Neutrophil (primary cell): ENCODE measurements at regions not wholly inside any gene's neighbourhood (a gene's known extent, or its start where the extent isn't known, plus 50 kb on each side); places are given as distances from the start of the nearest gene placed in this dataset.

Source experiments
- H3K27ac ChIP-seq: fragments of 200-600 bp; sonication (generic); 2 replicates; pipeline ENCODE4 v1.5.1; 2016; ENCODE audit warnings: mild to moderate bottlenecking, moderate library complexity
- H3K27me3 ChIP-seq: fragments of 200-600 bp; sonication (generic); 2 replicates; pipeline ENCODE4 v1.6.0; 2016; ENCODE audit warnings: mild to moderate bottlenecking
- H3K36me3 ChIP-seq: fragments of 200-600 bp; sonication (generic); 2 replicates; pipeline ENCODE4 v1.5.1; 2017
- H3K4me1 ChIP-seq, 2 experiments: fragments of 200-600 bp in 1 of 2; sonication (generic) in 1 of 2; 1 replicate in 1 of 2; 2 replicates in 1 of 2; pipeline versions ENCODE4 v1.5.1 to v1.6.1; 2013 to 2016; ENCODE audit warnings: low read depth in 1 of 2, low read length in 1 of 2, mild to moderate bottlenecking in 1 of 2, moderate library complexity in 1 of 2; ENCODE audit not compliant: control insufficient read depth in 1 of 2, insufficient read depth in 1 of 2
- H3K4me3 ChIP-seq, 2 experiments: fragments of 200-600 bp in 1 of 2; sonication (generic) in 1 of 2; 1 replicate in 1 of 2; 2 replicates in 1 of 2; pipeline ENCODE4 v1.5.1; 2013 to 2016; ENCODE audit warnings: low read depth in 1 of 2, low read length in 1 of 2, mild to moderate bottlenecking in 1 of 2, moderate library complexity in 1 of 2
- H3K9me3 ChIP-seq: fragments of 200-600 bp; sonication (generic); 2 replicates; pipeline ENCODE4 v1.5.1; 2016
- CTCF ChIP-seq: fragments of 200-600 bp; sonication (generic); IDR thresholded peaks from 2 replicates; pipeline ENCODE4 v1.5.1; 2016; ENCODE audit warnings: antibody characterized with exemption

DNA sequence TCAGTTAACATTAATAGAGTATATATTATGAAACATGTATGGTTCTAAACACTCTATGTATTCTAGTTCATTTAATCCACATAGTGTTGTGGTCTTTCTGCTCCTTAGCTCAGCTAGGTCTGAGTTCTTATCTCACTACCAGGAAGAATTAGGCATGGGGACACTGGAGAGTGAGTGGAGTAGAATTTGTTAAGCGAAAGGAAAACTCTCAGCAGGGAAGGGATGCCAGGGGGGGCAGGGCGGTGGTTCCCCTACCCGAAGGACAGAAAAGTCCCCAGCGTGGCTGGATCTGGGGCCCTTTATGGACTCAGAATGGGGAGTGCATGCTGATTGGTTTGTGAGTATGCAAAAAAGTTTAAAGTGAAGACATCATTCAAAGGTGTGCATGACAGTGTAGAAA lies 727.5 kb downstream of the TBC1D32 start:
- no peaks in the 10 kb centered on the region for H3K9me3 ChIP-seq

GRCh38 chr6:120604510-120604909 lies 729.8 kb downstream of the TBC1D32 start:
- no peaks in the 10 kb centered on the region for H3K27me3 ChIP-seq
- TF ChIP-seq CTCF: no peak
- H3K4me1 ChIP-seq: no peaks in the 10 kb centered on the region
- H3K36me3 ChIP-seq: no peaks in the 10 kb centered on the region
- no peak overlapping the region for H3K4me3 ChIP-seq
- H3K27ac ChIP-seq: no peak overlapping the region
- H3K9me3 ChIP-seq: no peaks in the 10 kb centered on the region

More for the DNA sequence above, 727.5 kb downstream of the TBC1D32 start:
- H3K4me1 ChIP-seq: no peaks in the 10 kb centered on the region
- no peaks in the 10 kb centered on the region for H3K27me3 ChIP-seq
- no peak overlapping the region for H3K4me3 ChIP-seq
- no peak for TF ChIP-seq CTCF
- H3K36me3 ChIP-seq: no peaks in the 10 kb centered on the region
- no peak overlapping the region for H3K27ac ChIP-seq

- Histone ChIP-seq H3K27me3 (no peaks in the 10 kb centered on the region), H3K9me3 (no peaks in the 10 kb centered on the region), H3K36me3 (no peaks in the 10 kb centered on the region), H3K4me3 (no peak overlapping the region), H3K4me1 (no peaks in the 10 kb centered on the region), H3K27ac (no peak overlapping the region)
- no peak for TF ChIP-seq CTCF
These were observed 743.7 kb downstream of the TBC1D32 start for GRCh38 chr6:120590611-120591010.

GRCh38 chr6:120588424-120588823 lies 745.9 kb downstream of the TBC1D32 start:
- no peak overlapping the region for H3K27ac ChIP-seq
- H3K9me3 ChIP-seq: no peaks in the 10 kb centered on the region
- H3K36me3 ChIP-seq: no peaks in the 10 kb centered on the region
- no peaks in the 10 kb centered on the region for H3K27me3 ChIP-seq
- no peak overlapping the region for H3K4me3 ChIP-seq
- H3K4me1 ChIP-seq: no peaks in the 10 kb centered on the region
- TF ChIP-seq CTCF: no peak

DNA sequence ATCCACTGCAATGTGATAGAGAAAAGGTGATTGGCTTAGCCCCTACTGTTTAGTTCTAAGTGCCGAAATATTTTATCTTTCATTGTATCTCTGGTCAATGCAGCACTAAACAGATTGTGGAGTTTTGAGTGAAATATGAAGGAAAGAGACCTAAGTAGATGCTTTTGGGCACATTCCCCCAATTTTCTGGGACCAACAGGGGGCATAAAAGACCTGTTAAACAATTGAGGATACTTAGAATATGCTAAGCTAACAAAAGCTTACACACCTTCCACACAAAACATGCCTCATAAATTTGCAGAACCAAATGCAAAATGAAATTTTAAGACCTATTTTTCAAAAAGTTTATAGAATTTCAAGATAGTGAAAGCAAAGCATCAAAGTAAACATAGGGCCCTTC lies 746.9 kb downstream of the TBC1D32 start:
- no peak for TF ChIP-seq CTCF
- Histone ChIP-seq H3K27ac (no peak overlapping the region), H3K4me1 (no peaks in the 10 kb centered on the region), H3K9me3 (no peaks in the 10 kb centered on the region), H3K4me3 (no peak overlapping the region), H3K36me3 (no peaks in the 10 kb centered on the region), H3K27me3 (no peaks in the 10 kb centered on the region)
